ENCODE measurements at regions not wholly inside any gene's neighbourhood (a gene's known extent, or its start where the extent isn't known, plus 50 kb on each side); places are given as distances from the start of the nearest gene placed in this dataset.

DNA sequence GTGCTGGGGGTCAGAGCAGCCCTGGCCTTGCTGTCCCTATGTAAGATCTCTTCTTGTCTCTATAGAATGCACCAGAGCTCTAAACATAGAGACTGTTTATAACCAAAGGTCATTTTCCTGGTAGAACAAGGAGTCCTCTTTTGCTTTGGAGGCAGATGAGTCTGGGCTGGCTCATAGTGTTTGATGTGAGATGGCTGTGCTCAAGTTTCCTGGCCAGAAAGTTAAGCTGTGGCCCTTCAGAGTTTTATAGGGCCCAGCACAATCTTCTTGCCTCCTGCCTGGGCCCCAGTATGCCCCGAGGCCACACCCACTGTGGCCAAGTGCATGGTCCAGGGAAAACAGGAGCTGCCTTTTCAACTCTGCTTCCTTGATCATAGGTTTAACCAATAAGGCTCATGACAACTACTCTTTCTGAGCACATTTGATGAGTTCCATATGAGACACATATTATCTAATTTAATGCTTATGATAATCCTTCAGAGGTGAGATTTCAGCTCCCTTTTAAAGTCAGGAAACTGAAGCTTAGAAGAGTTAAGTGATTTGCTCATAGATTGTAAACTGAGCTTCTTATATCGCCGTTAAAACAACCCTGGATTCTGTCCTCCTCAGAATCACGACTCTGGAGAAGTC, 66.3 kb downstream of the MYCN start:
- Histone ChIP-seq H4K20me1 (ENCODE audit: insufficient read depth, low read length) (no peaks in the 10 kb centered on the region), H2BK120ac (ENCODE audit: low read depth, low read length) (no peak overlapping the region), H3K4ac (ENCODE audit: low read depth, low read length) (no peak overlapping the region), H3K27ac (ENCODE audit: insufficient read depth, low read length) (no peak overlapping the region), H3K79me1 (ENCODE audit: low read depth in 1 of 2, low read length in 2 of 2) (no peaks in the 10 kb centered on the region), H2BK20ac (ENCODE audit: low read depth, low read length) (no peak overlapping the region), H2AK5ac (ENCODE audit: low read depth, low read length) (no peak overlapping the region), H3K4me2 (ENCODE audit: low read depth, low read length) (no peak overlapping the region), H3K9me3 (ENCODE audit: control insufficient read depth, insufficient read depth, low read length) (peaks cover 29% of the 10 kb centered on the region), H3K36me3 (ENCODE audit: control insufficient read depth, insufficient read depth, low read length) (no peaks in the 10 kb centered on the region), H3K56ac (ENCODE audit: extremely low read depth, insufficient read depth, low read length) (no peak overlapping the region), H3K4me1 (ENCODE audit: control insufficient read depth, insufficient read depth, low read length) (no peaks in the 10 kb centered on the region), H4K91ac (ENCODE audit: insufficient read depth, low read depth, low read length) (no peak overlapping the region), H3K9me1 (ENCODE audit: insufficient read depth, low read length) (no peaks in the 10 kb centered on the region), H3K4me3 (ENCODE audit: insufficient read depth, low read depth, low read length) (no peak overlapping the region), H3K27me3 (ENCODE audit: control insufficient read depth, insufficient read depth, low read length) (no peaks in the 10 kb centered on the region), H2BK5ac (ENCODE audit: low read depth, low read length, poor library complexity, severe bottlenecking) (no peak overlapping the region), H3K14ac (replicated peaks; ENCODE audit: low read depth, low read length) (no peak overlapping the region), H2BK15ac (ENCODE audit: low read depth, low read length) (no peak overlapping the region), H4K8ac (ENCODE audit: low read depth in 2 of 2, low read length in 2 of 2) (no peak overlapping the region), H3K18ac (ENCODE audit: low read depth, low read length) (no peak overlapping the region), H3K23ac (ENCODE audit: low read depth, low read length) (no peak overlapping the region), H2AK9ac (replicated peaks; ENCODE audit: low read depth, low read length, poor library complexity) (no peak overlapping the region), H4K5ac (ENCODE audit: low read depth, low read length) (no peak overlapping the region), H3K9ac (ENCODE audit: low read depth, low read length) (no peak overlapping the region), H2AFZ (replicated peaks; ENCODE audit: low read length, poor library complexity) (no peak overlapping the region)
- BruUV-seq (replicated peaks): no TSS peak
- POLR2A ChIA-PET (ENCODE audit: unreplicated experiment): no interaction called here
- no peak for ATAC-seq (ENCODE audit: low read depth)
- 47% methylated on average over 3 of the region's 4 CpGs; no CpG with 5 or more reads in 1 of the 2 experiments for WGBS, 2 experiments (ENCODE audit: extremely low coverage in 2 of 2, insufficient read length in 1 of 2)
- intact Hi-C loops (cut with micrococcal nuclease) (no loop called here), in situ Hi-C loops (cut with MboI; ENCODE audit: low sequenced_read_pairs) (no loop called here), dilution Hi-C loops (cut with HindIII; ENCODE audit: low sequenced_read_pairs, unreplicated experiment) (no loop called here)
- CTCF ChIA-PET: no interaction called here
- TF ChIP-seq CEBPB (IDR thresholded peaks at IDR 0.05; ENCODE audit: low read depth, low read length) (no peak), MAFK (IDR thresholded peaks at IDR 0.05; ENCODE audit: low read depth, low read length) (no peak), POLR2A (IDR thresholded peaks at IDR 0.05; ENCODE audit: low read depth, low read length) (no peak), RCOR1 (IDR thresholded peaks at IDR 0.05; ENCODE audit: insufficient replicate concordance, low read length) (no peak), NFE2L2 (IDR thresholded peaks at IDR 0.05; ENCODE audit: low read depth, low read length) (no peak), SMC3 (IDR thresholded peaks at IDR 0.05; ENCODE audit: low read depth, low read length) (no peak), BHLHE40 (IDR thresholded peaks at IDR 0.05; ENCODE audit: low read depth, low read length) (no peak), MAZ (IDR thresholded peaks at IDR 0.05; ENCODE audit: borderline replicate concordance, low read depth, low read length) (no peak)
- no peak for DNase-seq

Measured in IMR-90 (cell line).